ENCODE measurements at regions not wholly inside any gene's neighbourhood (a gene's known extent, or its start where the extent isn't known, plus 50 kb on each side); places are given as distances from the start of the nearest gene placed in this dataset.
"Not testable (repeated sequence)": the region's sequence is repeated elsewhere in the genome, so short reads cannot be mapped to it uniquely, and the experiment has no call there.

DNA sequence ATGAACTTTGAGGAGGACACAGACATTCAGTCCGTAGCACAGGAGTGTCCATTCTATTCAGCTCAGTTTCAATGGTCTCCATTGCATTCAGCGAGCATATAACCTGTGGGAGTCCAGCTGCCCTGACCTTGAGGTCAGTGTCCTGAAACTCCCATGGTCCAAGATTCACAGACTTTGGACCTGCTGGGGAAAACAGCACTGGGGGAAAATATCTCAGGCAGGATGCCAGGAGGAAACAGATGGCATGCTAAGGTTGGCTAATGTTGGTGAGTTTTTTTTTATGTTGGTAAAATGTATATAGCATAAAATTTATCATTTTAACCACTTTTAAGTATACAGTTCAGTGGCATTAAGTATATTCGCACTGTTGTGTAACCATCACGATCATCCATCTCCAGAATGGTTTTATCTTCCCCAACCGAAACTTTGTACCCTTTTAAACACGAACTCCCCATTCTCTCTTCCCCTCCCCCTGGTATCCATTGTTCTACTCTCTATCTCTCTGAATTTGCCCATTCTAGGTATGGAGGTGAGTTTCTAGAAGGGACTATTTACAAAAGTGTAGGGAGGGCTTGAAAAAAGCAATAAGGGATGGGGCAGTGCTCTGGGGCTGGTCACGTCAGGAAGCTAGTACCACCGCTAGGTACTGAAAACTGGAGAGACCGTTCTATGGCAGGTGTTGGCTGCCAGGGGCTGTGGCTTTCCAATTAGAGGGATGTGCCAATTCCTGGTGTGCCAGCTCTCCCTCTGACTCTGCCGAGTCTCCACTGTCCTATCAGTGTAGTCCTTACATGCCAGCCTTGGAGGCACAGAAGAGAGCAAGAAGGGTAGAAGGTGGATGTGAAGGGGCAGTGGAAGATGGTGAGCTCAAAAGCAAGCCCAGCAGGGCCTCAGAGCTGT, 85.3 kb downstream of the FOXD2 start:
- DNase-seq (ENCODE audit: low read depth) = no peak

DNA sequence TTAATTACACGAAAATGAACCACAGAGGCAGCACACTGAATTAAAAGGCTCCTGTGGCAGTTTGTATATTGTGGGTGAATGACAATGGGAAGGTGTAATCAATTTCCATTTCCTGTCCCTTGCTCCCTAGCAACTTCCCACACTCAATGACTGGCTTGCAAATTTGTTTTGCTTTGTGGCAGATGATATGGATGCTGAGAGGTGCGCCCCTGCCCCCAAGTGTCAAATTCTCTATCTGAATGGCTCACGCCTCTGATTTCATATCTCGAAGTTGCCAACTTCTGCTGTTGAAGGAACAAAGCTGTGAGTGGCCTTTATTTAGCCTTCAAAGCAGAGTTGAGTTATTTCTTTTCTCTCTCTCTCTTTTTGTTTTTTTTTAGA, 86.0 kb downstream of the FOXD2 start:
- DNase-seq (ENCODE audit: low read depth) = no peak

DNA sequence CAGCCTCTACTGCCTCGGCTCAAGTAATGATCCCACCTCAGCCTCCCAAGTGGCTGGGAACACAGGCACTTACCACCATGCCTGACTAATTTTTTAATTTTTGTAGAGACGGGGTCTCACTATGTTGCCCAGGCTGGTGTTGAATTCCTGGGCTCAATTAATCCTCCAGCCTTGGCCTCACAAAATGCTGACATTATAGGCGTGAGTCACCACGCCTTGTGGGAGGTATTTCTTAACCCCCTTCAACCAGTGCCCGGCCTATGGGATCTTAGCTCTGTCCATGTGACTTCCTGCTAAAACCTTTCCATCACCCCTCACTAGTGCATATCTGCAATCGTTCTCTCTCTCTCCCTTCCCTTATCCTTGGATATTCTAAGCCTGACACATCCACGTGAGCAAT, 86.4 kb downstream of the FOXD2 start:
- no peak for DNase-seq (ENCODE audit: low read depth)

DNA sequence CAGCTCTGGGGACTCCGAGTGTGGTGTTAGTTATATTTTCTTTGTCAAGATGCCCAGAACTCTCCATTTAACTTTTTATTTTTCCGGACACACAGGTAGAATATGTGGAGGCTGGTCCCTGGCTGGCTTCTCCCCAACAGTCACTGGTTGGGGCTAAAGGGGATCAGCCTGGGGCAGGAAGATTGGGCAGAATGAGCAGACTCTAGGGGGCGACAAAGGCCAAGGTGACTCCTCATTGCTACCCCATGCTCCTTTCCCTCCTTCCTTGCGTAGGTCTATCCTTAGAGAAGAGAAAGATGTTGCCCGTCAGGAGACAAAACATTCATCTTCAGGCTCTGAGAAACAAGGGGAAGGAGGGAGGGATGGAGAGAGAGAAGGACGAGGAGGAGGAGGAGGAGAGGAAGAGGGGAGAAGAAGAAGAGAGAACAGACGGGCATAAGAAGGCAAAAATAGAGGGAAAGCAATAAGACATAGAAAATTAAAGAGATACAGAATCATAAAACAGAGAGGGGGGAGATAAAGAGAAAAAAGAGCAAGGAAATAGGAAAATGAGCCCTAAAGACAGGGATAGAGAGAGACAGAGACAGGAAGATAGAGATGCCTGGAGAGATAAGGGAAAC, 89.9 kb downstream of the FOXD2 start:
- no peak for DNase-seq (ENCODE audit: low read depth)

DNA sequence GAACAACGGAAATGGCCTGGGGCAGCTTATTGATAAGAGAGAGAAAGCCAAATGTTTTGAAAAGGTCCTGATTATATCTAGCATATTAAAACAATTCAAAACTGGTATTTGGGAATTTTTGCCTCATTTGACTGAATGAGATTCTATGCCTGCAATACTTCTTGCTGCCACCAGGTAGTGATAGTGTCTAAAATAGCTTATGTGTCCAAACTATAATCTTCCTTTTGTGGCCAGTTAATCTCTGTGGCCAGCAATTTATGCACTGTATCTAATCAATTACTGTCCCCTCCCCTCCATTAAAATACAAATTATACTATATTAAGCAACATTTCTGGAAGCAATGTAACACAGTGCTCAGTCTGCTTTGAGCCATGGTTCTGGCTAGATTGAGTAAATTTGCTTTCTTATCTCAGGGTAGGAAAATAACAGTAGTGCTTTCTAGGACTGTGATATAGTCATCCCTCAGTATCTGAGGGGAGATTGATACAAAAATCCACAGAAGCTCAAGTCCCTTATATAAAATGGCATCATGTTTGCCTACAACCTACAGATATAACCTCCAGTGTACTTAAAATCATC, 91.8 kb downstream of the FOXD2 start:
- DNase-seq (ENCODE audit: low read depth) = no peak

DNA sequence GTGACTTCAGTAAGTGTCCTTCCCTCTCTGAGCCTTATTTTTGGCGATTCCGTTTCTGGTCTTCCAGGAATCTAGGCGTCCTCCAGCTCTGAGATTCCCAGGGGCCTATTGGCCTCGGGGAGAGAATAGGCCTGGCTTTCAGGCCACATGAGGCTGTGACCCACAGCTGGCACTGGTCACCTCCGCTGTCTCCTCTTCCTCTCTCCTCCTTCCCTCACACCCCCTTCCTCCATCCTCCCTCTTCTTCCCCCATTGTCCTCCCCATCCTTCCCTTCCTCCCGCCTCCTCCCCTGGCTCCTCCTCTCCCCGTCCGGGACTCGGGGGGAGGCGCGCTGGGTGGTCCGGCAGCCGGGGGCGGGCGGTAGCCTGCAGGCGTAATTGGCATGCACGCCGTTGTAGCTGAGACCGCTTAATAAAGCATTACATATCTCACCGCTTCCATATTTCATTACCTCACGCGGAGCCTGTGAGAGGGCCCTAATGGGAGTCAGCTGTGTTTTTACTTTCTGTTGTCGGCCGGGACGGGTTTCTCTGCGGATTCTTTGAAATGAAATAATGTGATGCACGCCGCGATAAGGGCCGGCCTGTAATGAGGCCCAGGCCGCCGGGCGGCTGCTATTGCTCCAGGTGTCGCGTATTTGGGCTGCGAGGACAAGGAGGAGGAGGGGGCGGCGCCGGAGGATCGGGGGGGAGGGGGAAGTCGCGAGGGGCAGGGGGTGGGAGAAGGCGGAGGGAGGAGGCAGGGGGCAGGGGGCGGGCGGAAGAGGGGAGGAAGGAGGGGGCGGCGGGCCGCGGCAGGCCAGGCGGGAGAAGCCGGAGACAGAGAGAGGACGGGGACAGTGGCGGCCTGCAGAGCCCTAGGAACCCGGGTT, 95.3 kb downstream of the FOXD2 start:
- DNase-seq (ENCODE audit: low read depth) = no peak

DNA sequence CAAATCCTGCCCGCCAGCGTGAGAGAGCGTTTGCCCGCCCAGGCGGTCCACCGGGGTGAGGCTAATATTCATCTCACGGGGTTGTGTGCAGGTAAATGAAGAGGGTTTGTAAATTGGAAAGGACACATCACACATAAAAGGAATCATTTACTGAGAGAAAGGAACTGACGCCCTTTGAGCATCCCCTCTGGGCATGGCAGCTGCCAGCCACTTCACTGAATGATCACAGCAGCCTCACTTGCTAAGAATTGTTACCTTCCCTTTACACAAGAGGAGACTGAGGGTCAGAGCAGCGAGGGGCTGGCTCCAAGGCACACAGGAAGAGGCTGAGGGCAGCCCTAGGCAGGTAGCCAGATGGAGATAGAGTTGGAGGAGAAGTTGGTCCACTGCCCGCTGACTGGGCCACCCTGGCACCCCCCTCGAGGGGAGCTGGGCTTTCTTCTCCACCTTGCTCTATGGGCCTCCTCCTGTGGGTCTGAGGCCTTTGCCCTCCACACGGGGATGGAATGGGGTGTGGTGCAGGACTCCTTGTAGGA, 96.0 kb downstream of the FOXD2 start:
- no peak for DNase-seq (ENCODE audit: low read depth)

DNA sequence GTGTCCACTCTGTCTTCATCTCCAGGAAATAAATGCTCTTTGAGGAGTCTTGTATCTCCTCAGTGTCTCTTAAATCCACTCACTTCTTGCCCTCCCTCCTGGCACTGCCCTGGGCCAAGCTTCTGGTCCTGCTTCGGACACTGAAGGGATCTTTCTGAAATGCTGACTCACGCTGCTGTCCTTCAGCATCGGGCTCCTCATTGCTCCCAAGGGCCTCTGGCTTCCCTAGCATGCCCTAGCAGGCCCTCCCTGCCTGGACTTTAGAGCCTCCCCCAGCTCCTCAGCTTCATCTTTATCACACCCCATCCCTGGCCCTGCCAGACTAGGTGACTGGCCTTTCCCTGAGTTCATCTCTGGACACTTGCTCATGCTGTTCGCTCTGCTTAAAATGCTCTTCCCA, 96.6 kb downstream of the FOXD2 start:
- no peak for DNase-seq (ENCODE audit: low read depth)

DNA sequence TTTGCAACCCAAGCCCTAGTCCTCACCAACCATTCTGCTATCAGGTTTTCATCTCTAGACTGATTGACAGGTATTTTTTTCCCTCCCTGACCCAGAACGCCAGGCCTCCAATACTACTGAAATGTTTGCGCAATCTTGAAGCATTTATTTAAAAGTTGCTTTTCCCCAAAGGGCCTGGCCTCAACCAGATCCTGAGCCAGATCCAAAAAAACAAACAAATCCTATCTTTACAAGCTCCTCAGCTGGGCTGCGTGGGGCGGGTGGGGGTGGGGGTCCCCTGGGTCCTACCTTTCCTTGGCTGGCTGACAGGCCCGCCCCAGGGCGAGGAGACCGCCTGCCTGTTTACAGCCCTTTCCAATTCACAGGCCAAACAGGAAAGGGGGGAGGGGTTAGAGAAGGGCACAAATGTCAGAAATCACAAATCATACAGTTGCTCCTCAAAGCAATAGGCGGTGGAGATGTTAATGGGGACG, 98.8 kb downstream of the FOXD2 start:
- DNase-seq (ENCODE audit: low read depth) = no peak

DNA sequence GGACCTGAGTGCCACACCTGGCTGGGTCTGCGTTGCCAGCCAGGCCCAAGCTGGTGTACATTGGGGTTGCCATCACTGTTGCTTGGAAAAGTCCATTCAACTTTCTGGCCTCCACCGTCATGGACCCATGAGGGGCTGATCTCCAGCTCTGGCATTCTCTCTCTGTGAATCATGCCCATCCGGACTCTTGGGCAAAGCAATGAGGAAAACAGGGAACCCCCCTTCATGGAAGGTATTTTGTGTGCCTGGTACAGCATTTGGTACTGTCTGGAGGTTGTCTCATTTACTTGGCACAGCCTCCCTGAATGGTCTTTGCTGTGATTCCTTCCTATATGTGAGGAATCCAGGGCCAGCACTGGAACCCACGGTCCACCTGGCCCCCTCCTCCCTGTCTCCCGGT, 99.4 kb downstream of the FOXD2 start:
- no peak for DNase-seq (ENCODE audit: low read depth)

DNA sequence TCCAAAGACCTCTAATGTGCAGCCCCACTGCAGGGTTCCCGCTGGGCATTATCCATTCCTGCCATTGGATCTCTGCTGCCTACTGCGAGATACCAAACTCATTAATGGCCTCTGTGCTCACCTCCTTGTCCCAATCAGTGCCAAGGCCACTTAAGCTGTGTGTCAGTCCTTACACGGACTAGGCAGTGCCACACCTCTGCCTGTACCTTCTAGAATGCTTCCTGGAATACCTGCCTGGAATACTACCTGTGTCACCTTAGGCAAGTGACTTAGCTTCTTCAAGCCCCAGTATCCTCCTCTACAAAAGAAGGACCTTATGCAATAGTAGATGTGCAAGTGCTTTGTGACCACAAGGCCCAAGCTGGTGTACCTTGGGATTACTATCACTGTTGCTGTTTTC, 100.1 kb downstream of the FOXD2 start:
- no peak for DNase-seq (ENCODE audit: low read depth)

DNA sequence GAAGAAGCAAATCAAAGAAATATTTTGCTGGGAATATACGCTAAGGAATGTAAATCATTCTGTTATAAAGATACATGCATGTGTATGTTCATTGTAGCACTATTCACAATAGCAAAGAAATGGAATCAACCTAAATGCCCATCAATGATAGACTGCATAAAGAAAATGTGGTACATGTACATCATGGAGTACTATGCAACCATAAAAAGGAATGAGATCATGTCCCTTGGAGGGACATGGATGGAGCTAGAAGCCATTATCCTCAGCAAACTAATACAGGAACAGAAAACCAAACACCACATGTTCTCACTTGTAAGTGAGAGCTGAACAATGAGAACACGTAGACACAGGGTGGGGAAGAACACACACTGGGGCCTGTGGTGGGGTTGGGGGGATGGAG, 100.7 kb downstream of the FOXD2 start:
- not testable (repeated sequence) for DNase-seq (ENCODE audit: low read depth)

DNA sequence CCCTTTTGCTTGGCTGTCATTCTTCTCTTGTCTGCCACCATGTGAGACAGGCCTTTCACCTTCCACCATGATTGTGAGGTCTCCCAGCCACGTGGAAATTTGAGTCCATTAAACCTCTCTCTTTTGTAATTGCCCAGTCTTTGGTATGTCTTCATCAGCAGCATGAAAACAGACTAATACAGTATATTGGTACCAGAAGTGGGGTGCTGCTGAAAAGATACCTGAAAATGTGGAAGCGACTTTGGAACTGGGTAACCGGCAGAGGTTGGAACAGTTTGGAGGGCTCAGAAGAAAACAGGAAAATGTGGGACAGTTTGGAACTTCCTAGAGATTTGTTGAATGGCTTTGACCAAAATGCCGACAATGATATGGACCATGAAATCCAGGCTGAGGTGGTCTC, 103.9 kb downstream of the FOXD2 start:
- not testable (repeated sequence) for DNase-seq (ENCODE audit: low read depth)

DNA sequence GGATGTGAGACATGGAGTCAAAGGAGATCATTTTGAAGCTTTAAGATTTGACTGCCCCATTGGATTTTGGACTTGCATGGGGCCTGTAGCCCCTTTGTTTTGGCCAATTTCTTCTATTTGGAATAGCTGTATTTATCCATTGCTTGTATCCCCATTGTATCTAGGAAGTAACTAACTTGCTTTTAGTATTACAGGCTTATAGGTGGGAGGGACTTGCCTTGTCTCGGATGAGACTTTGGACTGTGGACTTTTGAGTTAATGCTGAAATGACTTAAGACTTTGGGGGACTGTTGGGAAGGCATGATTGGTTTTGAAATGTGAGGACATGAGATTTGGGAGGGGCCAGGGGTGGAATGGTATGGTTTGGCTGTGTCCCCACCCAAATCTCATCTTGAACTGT, 105.2 kb downstream of the FOXD2 start:
- not testable (repeated sequence) for DNase-seq (ENCODE audit: low read depth)

DNA sequence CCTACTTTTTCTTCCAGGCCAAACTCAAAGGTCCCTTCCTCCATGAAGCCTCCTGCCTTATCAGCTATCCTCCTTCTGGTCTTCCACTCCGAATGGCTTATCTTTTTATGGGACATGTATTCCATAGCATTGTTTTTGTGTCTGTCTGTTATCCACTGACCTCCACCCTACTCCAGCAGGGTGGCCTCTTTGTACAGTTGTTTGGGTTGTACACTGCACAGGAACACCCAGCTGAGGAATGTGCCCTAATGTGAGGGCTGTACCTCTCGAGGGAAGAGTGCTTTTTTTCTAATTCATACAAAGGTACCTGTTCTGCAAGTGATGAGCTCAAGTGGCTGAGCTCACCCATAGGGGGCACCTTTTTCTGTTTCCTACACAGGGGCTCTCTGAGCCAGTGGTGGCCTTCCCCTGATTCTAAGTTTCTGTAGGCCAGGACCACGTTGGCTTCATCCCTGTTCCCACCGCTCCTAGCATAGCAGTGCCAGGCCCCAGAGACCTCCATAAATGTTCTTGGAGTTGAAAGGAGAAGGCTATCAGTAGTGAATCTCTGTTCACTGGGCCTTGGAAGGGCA, 108.2 kb downstream of the FOXD2 start:
- no peak for DNase-seq (ENCODE audit: low read depth)

DNA sequence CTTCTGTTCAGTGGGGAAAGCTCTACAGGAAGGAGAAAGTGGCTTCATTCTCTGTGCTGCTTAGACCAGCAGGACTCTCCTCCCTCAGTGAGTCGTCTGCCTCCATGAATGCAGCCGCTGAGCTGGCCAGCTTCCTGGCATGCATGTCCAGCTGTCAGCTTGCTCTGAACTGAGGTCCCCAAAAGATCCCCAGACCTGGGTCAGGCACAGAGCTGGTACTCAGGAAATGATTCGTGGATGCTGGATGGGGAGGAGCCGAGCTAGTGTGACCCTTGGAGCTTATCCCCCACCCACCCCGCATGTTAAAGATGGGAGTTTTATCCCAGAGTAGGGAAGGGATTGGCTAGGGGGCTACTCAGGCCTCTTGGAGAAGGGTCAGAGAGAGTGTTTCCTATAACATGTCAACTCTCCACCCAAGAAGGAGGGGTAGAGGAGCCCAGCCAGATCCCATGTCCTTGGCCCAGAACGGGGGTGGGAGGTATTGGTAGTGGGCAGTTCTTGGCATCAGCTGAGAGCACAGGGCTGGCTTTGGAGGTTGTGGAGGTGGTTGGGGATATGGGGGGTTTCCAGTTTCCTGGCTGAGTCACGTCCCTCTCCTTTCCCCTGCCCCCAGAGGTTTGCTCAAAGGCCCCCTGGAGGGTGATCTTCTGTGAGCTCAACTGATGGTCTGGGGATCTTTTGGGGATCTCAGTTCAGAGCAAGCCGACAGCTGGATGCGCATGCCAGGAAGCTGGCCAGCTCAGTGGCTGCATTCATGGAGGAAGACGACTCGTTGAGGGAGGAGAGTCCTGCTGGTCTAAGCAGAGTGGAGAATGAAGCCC, 110.1 kb downstream of the FOXD2 start:
- no peak for DNase-seq (ENCODE audit: low read depth)

DNA sequence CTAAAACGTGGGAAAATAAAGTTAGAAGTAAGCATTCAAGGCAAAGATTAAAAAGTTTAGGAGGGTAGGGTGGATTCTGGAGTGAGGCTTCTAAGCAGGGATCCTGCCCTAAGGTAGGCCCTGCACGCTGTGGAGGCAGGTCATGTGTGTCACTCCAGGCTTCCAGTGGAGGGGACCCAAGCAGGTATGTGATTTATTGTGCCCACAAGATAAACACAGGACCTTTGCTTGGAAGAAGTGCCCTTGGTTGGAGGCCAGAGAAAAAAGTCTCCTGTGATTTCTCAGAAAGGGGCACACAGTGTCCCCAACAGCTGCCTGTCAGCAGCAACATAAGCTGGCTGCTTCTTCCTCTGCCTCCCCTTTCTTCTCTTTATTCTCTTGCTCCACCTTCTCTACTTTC, 110.8 kb downstream of the FOXD2 start:
- no peak for DNase-seq (ENCODE audit: low read depth)

DNA sequence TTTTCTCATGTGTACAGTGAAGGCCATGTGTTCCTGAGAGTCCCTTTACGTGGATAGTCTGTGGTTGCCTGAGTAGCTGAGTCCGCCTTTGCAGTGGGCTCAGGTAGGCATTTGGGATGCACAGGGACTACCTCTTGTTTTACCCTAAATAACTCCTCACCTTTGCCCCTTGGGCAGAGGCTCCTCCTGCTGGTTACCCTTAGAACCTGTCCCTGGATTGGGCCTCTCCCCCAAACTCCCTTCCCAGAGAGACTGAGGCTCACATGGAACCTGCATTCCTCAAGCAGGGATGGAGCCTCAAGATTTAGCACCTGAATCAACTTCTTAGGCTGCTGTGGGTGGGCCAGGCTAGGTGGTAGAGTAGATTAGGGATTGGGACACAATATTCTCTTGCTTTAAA, 111.7 kb downstream of the FOXD2 start:
- no peak for DNase-seq (ENCODE audit: low read depth)

DNA sequence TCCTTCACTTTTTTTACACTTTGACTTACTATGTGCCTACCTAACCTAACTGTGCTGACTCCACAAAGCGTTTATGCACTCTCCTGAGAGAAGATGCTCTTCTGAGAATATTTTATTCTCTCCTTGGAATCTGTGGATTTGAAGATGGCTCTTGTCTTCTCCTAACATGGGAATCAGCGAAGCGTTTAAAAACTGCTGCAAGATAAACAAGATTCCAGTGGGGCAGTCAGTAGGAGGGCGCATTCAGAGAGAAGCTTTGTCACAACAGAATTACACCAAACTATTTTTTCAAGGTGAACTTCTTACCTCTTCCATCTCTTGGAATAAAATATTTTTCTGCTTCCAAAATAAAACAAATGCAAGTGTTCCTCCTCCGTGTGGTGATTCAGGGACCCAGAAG, 113.1 kb downstream of the FOXD2 start:
- DNase-seq (ENCODE audit: low read depth) = no peak

DNA sequence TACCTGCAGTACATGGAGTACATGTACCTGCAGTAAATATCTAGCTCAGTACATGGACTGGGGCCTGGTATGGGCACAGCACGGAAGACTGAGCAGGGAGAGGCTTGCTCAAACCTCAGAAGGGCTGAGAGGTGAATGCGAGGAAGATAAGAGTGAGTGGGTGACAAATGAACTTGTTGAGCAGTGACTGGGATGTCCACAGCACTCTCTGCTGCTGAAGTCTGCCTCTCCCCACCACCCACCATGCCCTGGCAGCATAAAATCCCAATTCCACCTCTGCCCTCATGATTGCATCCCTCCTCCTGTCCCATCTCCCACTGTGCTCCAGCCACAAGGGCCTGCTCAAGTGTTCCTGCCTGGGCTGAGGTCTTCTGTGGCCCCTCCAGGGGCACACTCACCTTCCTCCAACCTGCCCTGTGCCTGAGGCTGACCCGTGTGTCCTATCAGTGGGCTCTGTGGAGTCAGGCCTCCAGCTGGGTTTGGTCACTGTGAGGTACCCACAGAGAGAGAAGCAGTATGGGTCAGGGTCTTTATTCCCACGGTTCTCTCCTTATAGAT, 114.2 kb downstream of the FOXD2 start:
- no peak for DNase-seq (ENCODE audit: low read depth)
